Sigmoid colon (tissue), 4 donors: ENCODE measurements at regions not wholly inside any gene's neighbourhood (a gene's known extent, or its start where the extent isn't known, plus 50 kb on each side); places are given as distances from the start of the nearest gene placed in this dataset.

Experiments used
- POLR2A ChIP-seq, 2 donors: fragments of 450-650 bp; IDR thresholded peaks; one replicate each; pipeline ENCODE4 v1.6.1; 2016; ENCODE audit warnings: antibody characterized with exemption in 2 of 2, mild to moderate bottlenecking in 2 of 2, moderate library complexity in 2 of 2
- POLR2AphosphoS5 ChIP-seq, 4 donors: sonication (generic); formaldehyde crosslinking; IDR thresholded peaks; one replicate each; pipeline ENCODE4 v1.6.1; 2017; ENCODE audit warnings: antibody characterized with exemption in 4 of 4
- TF ChIP-seq, protein P1 (sequence below), 4 experiments: fragments of 450-650 bp in 3 of 4; fragments of 200-600 bp in 1 of 4; IDR thresholded peaks; one replicate each; pipeline ENCODE4 v1.5.1; 2016 to 2019; ENCODE audit warnings: antibody characterized with exemption in 4 of 4, mild to moderate bottlenecking in 3 of 4, moderate library complexity in 2 of 4

DNA sequence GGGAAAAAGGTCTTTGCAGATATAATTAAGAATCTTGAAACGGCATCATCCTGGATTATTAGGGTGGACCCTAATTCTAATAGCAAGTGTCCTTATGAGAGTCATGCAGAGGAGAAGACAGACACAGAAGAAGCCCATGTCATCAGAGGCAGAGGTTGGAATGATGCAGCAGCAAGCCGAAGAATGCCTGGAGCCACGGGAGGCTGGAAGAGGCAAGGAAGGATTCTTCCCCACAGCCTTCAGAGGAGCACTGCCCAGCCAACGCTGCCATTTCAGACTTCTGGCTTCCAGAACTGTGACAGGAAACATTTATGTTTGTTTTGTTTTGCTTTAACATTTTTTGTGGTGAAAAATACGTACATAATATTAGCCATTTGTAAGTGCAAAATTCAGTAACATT is 72.3 kb downstream of the MCFD2 start:
- TF ChIP-seq POLR2AphosphoS5 (IDR thresholded peaks at IDR 0.05) (no peak), POLR2A (IDR thresholded peaks at IDR 0.05) (no peak)
- TF ChIP-seq, protein P1, sequence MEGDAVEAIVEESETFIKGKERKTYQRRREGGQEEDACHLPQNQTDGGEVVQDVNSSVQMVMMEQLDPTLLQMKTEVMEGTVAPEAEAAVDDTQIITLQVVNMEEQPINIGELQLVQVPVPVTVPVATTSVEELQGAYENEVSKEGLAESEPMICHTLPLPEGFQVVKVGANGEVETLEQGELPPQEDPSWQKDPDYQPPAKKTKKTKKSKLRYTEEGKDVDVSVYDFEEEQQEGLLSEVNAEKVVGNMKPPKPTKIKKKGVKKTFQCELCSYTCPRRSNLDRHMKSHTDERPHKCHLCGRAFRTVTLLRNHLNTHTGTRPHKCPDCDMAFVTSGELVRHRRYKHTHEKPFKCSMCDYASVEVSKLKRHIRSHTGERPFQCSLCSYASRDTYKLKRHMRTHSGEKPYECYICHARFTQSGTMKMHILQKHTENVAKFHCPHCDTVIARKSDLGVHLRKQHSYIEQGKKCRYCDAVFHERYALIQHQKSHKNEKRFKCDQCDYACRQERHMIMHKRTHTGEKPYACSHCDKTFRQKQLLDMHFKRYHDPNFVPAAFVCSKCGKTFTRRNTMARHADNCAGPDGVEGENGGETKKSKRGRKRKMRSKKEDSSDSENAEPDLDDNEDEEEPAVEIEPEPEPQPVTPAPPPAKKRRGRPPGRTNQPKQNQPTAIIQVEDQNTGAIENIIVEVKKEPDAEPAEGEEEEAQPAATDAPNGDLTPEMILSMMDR (IDR thresholded peaks at IDR 0.05): no peak
